H1 (cell line): ENCODE measurements at regions not wholly inside any gene's neighbourhood (a gene's known extent, or its start where the extent isn't known, plus 50 kb on each side); places are given as distances from the start of the nearest gene placed in this dataset.

Experiments
- CEBPB ChIP-seq: IDR thresholded peaks from 2 replicates; pipeline ENCODE4 v1.6.1; 2012; ENCODE audit warnings: low read depth, low read length
- CREB1 ChIP-seq: IDR thresholded peaks from 2 replicates; pipeline ENCODE4 v1.6.1; 2012; ENCODE audit warnings: inconsistent platforms
- EZH2 ChIP-seq: fragments of 200-600 bp; sonication (generic); IDR thresholded peaks from 2 replicates; pipeline ENCODE4 v1.7.1; 2012; ENCODE audit warnings: low read depth, mild to moderate bottlenecking, moderate library complexity, low read length, inconsistent platforms; ENCODE audit not compliant: severe bottlenecking
- SAP30 ChIP-seq: fragments of 300-600 bp; sonication (generic); IDR thresholded peaks from 2 replicates; pipeline ENCODE4 v1.7.1; 2012; ENCODE audit warnings: low read length, moderate library complexity, mild to moderate bottlenecking, inconsistent platforms; ENCODE audit not compliant: insufficient read depth, insufficient replicate concordance
- TBP ChIP-seq: IDR thresholded peaks from 2 replicates; pipeline ENCODE4 v1.6.1; 2011; ENCODE audit warnings: low read depth, low read length, improper control_type of control experiment
- TF ChIP-seq, protein P1 (sequence below): fragments of 300-600 bp; sonication (generic); IDR thresholded peaks from 2 replicates; pipeline ENCODE4 v1.7.1; 2012; ENCODE audit warnings: low read length, moderate library complexity, mild to moderate bottlenecking, inconsistent platforms; ENCODE audit not compliant: insufficient replicate concordance

DNA sequence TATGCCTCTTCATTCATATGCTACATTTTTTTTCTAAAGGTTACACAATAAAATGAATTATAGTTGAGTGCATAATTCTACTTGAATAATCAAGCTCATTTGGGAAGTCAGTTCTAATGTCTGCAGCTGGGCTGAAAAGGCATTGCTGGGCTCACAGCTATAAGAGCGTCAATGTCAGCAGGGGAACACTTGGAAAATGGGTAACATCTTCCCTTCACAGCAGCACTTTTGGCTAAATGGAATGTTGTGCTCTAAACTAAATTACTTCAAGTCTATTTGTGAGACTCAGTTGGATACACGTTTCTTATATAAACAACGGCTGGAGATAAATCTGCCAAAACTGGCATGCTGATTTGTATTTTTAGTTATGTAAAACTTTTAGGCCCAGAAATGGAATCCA lies 357.8 kb downstream of the TBL1XR1 start (continued):
- TF ChIP-seq, protein P1, sequence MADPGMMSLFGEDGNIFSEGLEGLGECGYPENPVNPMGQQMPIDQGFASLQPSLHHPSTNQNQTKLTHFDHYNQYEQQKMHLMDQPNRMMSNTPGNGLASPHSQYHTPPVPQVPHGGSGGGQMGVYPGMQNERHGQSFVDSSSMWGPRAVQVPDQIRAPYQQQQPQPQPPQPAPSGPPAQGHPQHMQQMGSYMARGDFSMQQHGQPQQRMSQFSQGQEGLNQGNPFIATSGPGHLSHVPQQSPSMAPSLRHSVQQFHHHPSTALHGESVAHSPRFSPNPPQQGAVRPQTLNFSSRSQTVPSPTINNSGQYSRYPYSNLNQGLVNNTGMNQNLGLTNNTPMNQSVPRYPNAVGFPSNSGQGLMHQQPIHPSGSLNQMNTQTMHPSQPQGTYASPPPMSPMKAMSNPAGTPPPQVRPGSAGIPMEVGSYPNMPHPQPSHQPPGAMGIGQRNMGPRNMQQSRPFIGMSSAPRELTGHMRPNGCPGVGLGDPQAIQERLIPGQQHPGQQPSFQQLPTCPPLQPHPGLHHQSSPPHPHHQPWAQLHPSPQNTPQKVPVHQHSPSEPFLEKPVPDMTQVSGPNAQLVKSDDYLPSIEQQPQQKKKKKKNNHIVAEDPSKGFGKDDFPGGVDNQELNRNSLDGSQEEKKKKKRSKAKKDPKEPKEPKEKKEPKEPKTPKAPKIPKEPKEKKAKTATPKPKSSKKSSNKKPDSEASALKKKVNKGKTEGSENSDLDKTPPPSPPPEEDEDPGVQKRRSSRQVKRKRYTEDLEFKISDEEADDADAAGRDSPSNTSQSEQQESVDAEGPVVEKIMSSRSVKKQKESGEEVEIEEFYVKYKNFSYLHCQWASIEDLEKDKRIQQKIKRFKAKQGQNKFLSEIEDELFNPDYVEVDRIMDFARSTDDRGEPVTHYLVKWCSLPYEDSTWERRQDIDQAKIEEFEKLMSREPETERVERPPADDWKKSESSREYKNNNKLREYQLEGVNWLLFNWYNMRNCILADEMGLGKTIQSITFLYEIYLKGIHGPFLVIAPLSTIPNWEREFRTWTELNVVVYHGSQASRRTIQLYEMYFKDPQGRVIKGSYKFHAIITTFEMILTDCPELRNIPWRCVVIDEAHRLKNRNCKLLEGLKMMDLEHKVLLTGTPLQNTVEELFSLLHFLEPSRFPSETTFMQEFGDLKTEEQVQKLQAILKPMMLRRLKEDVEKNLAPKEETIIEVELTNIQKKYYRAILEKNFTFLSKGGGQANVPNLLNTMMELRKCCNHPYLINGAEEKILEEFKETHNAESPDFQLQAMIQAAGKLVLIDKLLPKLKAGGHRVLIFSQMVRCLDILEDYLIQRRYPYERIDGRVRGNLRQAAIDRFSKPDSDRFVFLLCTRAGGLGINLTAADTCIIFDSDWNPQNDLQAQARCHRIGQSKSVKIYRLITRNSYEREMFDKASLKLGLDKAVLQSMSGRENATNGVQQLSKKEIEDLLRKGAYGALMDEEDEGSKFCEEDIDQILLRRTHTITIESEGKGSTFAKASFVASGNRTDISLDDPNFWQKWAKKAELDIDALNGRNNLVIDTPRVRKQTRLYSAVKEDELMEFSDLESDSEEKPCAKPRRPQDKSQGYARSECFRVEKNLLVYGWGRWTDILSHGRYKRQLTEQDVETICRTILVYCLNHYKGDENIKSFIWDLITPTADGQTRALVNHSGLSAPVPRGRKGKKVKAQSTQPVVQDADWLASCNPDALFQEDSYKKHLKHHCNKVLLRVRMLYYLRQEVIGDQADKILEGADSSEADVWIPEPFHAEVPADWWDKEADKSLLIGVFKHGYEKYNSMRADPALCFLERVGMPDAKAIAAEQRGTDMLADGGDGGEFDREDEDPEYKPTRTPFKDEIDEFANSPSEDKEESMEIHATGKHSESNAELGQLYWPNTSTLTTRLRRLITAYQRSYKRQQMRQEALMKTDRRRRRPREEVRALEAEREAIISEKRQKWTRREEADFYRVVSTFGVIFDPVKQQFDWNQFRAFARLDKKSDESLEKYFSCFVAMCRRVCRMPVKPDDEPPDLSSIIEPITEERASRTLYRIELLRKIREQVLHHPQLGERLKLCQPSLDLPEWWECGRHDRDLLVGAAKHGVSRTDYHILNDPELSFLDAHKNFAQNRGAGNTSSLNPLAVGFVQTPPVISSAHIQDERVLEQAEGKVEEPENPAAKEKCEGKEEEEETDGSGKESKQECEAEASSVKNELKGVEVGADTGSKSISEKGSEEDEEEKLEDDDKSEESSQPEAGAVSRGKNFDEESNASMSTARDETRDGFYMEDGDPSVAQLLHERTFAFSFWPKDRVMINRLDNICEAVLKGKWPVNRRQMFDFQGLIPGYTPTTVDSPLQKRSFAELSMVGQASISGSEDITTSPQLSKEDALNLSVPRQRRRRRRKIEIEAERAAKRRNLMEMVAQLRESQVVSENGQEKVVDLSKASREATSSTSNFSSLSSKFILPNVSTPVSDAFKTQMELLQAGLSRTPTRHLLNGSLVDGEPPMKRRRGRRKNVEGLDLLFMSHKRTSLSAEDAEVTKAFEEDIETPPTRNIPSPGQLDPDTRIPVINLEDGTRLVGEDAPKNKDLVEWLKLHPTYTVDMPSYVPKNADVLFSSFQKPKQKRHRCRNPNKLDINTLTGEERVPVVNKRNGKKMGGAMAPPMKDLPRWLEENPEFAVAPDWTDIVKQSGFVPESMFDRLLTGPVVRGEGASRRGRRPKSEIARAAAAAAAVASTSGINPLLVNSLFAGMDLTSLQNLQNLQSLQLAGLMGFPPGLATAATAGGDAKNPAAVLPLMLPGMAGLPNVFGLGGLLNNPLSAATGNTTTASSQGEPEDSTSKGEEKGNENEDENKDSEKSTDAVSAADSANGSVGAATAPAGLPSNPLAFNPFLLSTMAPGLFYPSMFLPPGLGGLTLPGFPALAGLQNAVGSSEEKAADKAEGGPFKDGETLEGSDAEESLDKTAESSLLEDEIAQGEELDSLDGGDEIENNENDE: no peak
- no peak for TF ChIP-seq TBP
- TF ChIP-seq CREB1: no peak
- no peak for TF ChIP-seq SAP30
- no peak for TF ChIP-seq CEBPB
- no peak for TF ChIP-seq EZH2
